ENCODE measurements at regions not wholly inside any gene's neighbourhood (a gene's known extent, or its start where the extent isn't known, plus 50 kb on each side); places are given as distances from the start of the nearest gene placed in this dataset.

GRCh38 chr9:135224286-135224877, 136.9 kb downstream of the OLFM1 start:
- TF ChIP-seq PKNOX1 (IDR thresholded peaks at IDR 0.05) (no peak), BHLHE40 (IDR thresholded peaks at IDR 0.05; ENCODE audit: borderline replicate concordance) (no peak), SP1 (IDR thresholded peaks at IDR 0.05) (no peak), ELF4 (IDR thresholded peaks at IDR 0.05) (no peak), TARDBP (IDR thresholded peaks at IDR 0.05) (no peak), SUZ12 (IDR thresholded peaks at IDR 0.05) (no peak), FOXM1 (IDR thresholded peaks at IDR 0.05; ENCODE audit: borderline replicate concordance) (no peak), FOXA1 (IDR thresholded peaks at IDR 0.05) (no peak)

All from HEK293T (cell line).